ENCODE measurements at regions not wholly inside any gene's neighbourhood (a gene's known extent, or its start where the extent isn't known, plus 50 kb on each side); places are given as distances from the start of the nearest gene placed in this dataset.

GRCh38 chr2:186429104-186429503 lies 57.0 kb upstream of the ZC3H15 start:
- Mint-ChIP-seq H3K27me3 (ENCODE audit: unreplicated experiment) (no peaks in the 10 kb centered on the region), H3K36me3 (ENCODE audit: unreplicated experiment) (peaks cover 1% of the 10 kb centered on the region), H3K27ac (ENCODE audit: unreplicated experiment) (no peak overlapping the region), H3K4me1 (ENCODE audit: unreplicated experiment) (no peaks in the 10 kb centered on the region), H3K9me3 (ENCODE audit: unreplicated experiment) (no peaks in the 10 kb centered on the region), H3K4me3 (ENCODE audit: unreplicated experiment) (no peak overlapping the region)
- no peak for DNase-seq (ENCODE audit: extremely low spot score, unreplicated experiment)
- no peak for TF ChIP-seq CTCF (IDR thresholded peaks at IDR 0.05)

- Mint-ChIP-seq H3K27ac (ENCODE audit: unreplicated experiment) (no peak overlapping the region), H3K27me3 (ENCODE audit: unreplicated experiment) (no peaks in the 10 kb centered on the region), H3K36me3 (ENCODE audit: unreplicated experiment) (peaks cover 7% of the 10 kb centered on the region), H3K9me3 (ENCODE audit: unreplicated experiment) (no peaks in the 10 kb centered on the region), H3K4me1 (ENCODE audit: unreplicated experiment) (no peaks in the 10 kb centered on the region), H3K4me3 (ENCODE audit: unreplicated experiment) (no peak overlapping the region)
- no peak for DNase-seq (ENCODE audit: extremely low spot score, unreplicated experiment)
- no peak for TF ChIP-seq CTCF (IDR thresholded peaks at IDR 0.05)
These were observed 54.8 kb upstream of the ZC3H15 start for GRCh38 chr2:186431306-186431705.

- Mint-ChIP-seq H3K36me3 (ENCODE audit: unreplicated experiment) (peaks cover 7% of the 10 kb centered on the region), H3K27ac (ENCODE audit: unreplicated experiment) (no peak overlapping the region), H3K27me3 (ENCODE audit: unreplicated experiment) (no peaks in the 10 kb centered on the region), H3K4me3 (ENCODE audit: unreplicated experiment) (no peak overlapping the region), H3K9me3 (ENCODE audit: unreplicated experiment) (no peaks in the 10 kb centered on the region), H3K4me1 (ENCODE audit: unreplicated experiment) (no peaks in the 10 kb centered on the region)
- DNase-seq (ENCODE audit: extremely low spot score, unreplicated experiment): no peak
- no peak for TF ChIP-seq CTCF (IDR thresholded peaks at IDR 0.05)
These were observed 53.0 kb upstream of the ZC3H15 start for GRCh38 chr2:186433040-186433439.

- H3K4me1 Mint-ChIP-seq (ENCODE audit: unreplicated experiment): no peaks in the 10 kb centered on the region
- H3K4me3 Mint-ChIP-seq (ENCODE audit: unreplicated experiment): no peak overlapping the region
- H3K36me3 Mint-ChIP-seq (ENCODE audit: unreplicated experiment): peaks cover 7% of the 10 kb centered on the region
- H3K27me3 Mint-ChIP-seq (ENCODE audit: unreplicated experiment): no peaks in the 10 kb centered on the region
- H3K27ac Mint-ChIP-seq (ENCODE audit: unreplicated experiment): no peak overlapping the region
- no peaks in the 10 kb centered on the region for H3K9me3 Mint-ChIP-seq (ENCODE audit: unreplicated experiment)
- no peak for TF ChIP-seq CTCF (IDR thresholded peaks at IDR 0.05)
- no peak for DNase-seq (ENCODE audit: extremely low spot score, unreplicated experiment)
These were observed 52.2 kb upstream of the ZC3H15 start for GRCh38 chr2:186433777-186434432.
